ENCODE measurements at regions not wholly inside any gene's neighbourhood (a gene's known extent, or its start where the extent isn't known, plus 50 kb on each side); places are given as distances from the start of the nearest gene placed in this dataset.

DNA sequence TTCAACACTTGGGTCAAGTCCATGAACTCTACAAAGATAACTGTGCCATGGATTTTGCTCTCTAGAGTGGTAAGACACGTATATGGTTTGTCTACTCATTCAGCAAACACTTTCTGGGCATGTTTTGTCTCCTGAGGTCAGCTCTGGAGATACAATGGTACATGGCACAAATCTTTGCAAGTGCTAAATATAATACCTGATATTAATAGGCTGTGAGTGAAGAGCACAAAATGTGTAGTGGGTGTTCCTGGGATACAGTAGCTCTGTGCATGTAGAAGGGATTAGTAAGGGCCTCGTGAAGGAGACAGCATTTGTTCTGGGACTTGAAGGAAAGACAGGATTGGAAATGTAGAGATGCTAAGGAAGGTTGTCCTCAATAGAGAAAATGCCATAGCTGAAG, 360.9 kb downstream of the BCKDHB start:
- Mint-ChIP-seq H3K4me1 (ENCODE audit: low read depth) (no peaks in the 10 kb centered on the region), H3K27ac (no peak overlapping the region), H3K9me3 (no peaks in the 10 kb centered on the region), H3K27me3 (no peaks in the 10 kb centered on the region), H3K4me3 (no peak overlapping the region), H3K36me3 (ENCODE audit: low read depth) (no peaks in the 10 kb centered on the region)
- DNase-seq, result no peak

DNA sequence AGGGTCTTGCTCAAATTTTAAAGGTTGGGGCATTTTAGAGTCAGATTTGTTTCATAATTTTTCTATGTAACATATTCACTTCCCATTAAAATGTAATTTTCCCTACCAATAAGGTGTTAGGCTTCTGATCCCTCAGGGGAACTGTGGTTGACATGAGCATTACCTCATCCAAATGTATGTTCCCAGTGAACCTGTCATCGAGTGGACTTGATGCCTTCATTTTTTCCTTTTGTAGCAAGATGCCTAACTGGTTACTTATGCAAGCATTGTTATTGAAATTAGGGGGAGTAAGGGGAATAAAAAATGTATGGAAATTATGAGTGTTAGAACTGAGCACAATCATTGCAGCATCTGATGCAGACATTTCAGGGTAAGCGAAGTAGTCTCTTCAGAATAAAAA, 360.5 kb downstream of the BCKDHB start:
- Mint-ChIP-seq H3K4me1 (ENCODE audit: low read depth) (no peaks in the 10 kb centered on the region), H3K4me3 (no peak overlapping the region)

GRCh38 chr6:80465513-80465912, 359.0 kb downstream of the BCKDHB start:
- Mint-ChIP-seq H3K27ac (no peak overlapping the region), H3K9me3 (no peaks in the 10 kb centered on the region), H3K27me3 (no peaks in the 10 kb centered on the region), H3K4me1 (ENCODE audit: low read depth) (no peaks in the 10 kb centered on the region), H3K36me3 (ENCODE audit: low read depth) (no peaks in the 10 kb centered on the region), H3K4me3 (no peak overlapping the region)
- DNase-seq, result no peak

More for the DNA sequence above, 360.5 kb downstream of the BCKDHB start:
- Mint-ChIP-seq H3K27ac (no peak overlapping the region), H3K27me3 (no peaks in the 10 kb centered on the region), H3K36me3 (ENCODE audit: low read depth) (no peaks in the 10 kb centered on the region), H3K9me3 (no peaks in the 10 kb centered on the region)
- no peak for DNase-seq

- Mint-ChIP-seq H3K36me3 (ENCODE audit: low read depth) (no peaks in the 10 kb centered on the region), H3K4me1 (ENCODE audit: low read depth) (no peaks in the 10 kb centered on the region), H3K4me3 (no peak overlapping the region), H3K27me3 (no peaks in the 10 kb centered on the region), H3K9me3 (no peaks in the 10 kb centered on the region), H3K27ac (no peak overlapping the region)
- no peak for DNase-seq
Measured at GRCh38 chr6:80464901-80465300, 358.4 kb downstream of the BCKDHB start.

- Mint-ChIP-seq H3K9me3 (no peaks in the 10 kb centered on the region), H3K27me3 (no peaks in the 10 kb centered on the region), H3K27ac (no peak overlapping the region), H3K4me3 (no peak overlapping the region), H3K4me1 (ENCODE audit: low read depth) (no peaks in the 10 kb centered on the region), H3K36me3 (ENCODE audit: low read depth) (no peaks in the 10 kb centered on the region)
- no peak for DNase-seq
Measured at GRCh38 chr6:80463197-80463596, 356.7 kb downstream of the BCKDHB start.

DNA sequence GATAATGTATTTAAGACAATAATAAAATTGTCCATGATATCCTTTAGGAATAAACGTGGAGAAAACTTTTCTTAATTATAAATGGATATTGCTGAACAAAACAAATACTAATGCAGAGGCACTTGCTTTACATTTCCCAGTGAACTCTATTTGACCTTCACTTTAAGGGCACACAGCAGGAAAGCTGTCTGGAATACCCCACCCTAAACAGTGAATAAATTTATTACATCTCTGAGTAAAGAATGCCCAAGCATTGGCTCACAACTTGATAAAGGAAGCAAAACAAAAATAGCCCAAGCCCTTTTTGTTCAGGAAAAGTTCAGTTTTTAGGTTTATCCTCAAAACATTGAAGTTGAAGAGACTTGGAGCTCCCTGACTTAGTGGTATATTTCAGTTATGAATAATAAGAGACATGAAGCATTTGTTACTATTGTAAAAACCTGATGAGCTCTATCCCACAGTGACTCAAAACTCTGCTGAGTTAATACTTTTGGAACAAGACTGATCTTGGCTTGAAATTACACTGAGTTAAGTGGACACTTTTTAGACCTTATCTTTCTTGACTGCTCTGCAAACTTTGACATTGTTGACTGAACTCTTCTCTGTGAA, 353.9 kb downstream of the BCKDHB start:
- H3K4me3 Mint-ChIP-seq, result no peak overlapping the region
- no peaks in the 10 kb centered on the region for H3K27me3 Mint-ChIP-seq
- H3K27ac Mint-ChIP-seq, result no peak overlapping the region
- peaks cover under 1% of the 10 kb centered on the region for H3K4me1 Mint-ChIP-seq (ENCODE audit: low read depth)
- no peaks in the 10 kb centered on the region for H3K36me3 Mint-ChIP-seq (ENCODE audit: low read depth)
- no peaks in the 10 kb centered on the region for H3K9me3 Mint-ChIP-seq
- no peak for DNase-seq

DNA sequence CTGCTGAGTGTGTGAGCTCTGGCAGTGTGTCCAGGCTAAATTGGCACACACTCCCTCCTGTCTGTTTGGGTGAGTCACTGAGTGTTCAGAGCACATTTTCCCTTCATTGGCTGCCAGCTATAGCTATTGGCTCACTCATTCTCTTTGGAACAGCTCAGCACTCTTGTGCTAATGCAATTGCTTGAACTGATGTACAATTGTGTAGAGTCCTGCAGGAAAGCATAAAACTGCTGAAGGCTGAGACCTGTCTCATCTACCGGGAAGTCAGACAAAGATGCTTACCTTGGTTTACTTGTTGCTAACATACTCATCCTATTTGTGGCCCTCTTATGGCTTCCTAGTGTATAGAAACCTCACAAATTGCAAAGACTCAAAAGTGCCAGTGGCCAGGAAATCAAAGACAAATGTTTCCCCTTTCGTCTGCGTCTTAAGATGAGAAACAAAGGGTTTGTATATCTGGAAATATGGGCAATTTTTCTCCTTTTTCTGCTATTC, 351.0 kb downstream of the BCKDHB start:
- Mint-ChIP-seq H3K27me3 (no peaks in the 10 kb centered on the region), H3K4me3 (no peak overlapping the region), H3K9me3 (no peaks in the 10 kb centered on the region), H3K4me1 (ENCODE audit: low read depth) (peaks cover 13% of the 10 kb centered on the region), H3K27ac (no peak overlapping the region), H3K36me3 (ENCODE audit: low read depth) (no peaks in the 10 kb centered on the region)
- DNase-seq, result no peak

DNA sequence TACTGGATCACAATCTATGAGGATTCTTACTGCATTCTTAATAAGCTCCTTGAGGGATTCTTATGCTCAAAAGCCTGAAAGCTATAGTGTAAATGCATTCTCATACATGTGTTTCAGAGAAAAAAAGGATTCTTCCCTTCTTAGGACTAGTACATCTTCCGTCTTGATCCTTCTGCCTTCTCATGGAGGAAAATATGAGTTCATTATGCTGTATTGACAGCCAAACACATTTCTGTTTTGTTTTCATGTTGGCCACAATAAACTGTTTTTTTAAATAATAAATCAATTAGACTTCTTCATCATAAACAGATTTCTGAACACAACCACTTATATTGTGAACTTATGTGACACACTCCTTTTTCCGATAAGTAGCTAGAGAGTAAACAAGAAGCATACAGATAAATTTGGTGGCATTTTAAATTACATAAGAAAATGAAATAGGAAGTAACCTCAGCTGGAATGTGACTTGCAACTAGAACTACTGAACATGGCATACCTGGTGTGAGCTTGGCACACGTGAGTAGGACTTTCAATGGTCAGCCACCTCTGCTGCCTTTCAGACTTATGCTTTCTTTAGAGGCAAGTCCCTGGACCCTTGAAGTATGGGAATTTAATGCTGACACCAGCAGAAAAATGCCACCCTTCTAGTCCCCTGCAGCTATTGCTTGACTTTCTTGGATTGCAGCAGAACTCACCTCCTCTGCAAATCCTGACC, 350.4 kb downstream of the BCKDHB start:
- H3K36me3 Mint-ChIP-seq (ENCODE audit: low read depth), result no peaks in the 10 kb centered on the region
- H3K27ac Mint-ChIP-seq, result no peak overlapping the region
- no peak for DNase-seq
- H3K9me3 Mint-ChIP-seq, result no peaks in the 10 kb centered on the region
- H3K4me3 Mint-ChIP-seq, result no peak overlapping the region
- peaks cover 13% of the 10 kb centered on the region for H3K4me1 Mint-ChIP-seq (ENCODE audit: low read depth)
- H3K27me3 Mint-ChIP-seq, result no peaks in the 10 kb centered on the region

DNA sequence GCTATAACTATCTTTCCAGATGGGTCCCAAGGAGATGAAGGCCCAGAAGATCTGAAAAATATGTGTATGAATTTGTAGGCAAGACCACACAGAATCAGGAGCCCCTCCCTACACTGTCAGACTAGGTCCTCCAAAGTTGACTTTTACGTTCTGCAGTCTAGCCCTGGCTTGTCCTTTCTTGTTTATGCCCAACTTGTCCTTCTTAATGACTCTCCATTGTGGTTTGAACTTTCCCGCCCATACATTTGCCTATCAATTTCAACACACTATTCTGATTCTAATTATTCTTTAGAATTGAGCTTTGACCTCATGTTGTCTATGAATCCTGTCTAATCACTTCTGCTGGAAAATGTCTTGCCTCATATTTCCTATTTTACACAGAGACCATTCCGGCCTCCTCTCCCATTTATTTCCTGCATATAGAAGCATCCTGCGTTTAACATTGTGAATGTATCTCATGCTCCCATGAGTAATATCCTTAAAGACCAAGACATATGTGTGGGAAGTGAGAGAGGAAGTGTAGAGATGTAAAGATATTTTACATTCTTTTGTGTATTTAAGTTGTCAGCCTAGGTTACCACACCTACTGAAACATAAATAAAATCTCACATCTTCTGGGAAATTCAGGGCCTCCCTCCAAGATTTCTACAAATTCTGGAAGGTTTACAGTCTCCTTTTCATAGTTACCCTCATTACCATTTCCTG, 348.3 kb downstream of the BCKDHB start:
- Mint-ChIP-seq H3K4me1 (ENCODE audit: low read depth) (peaks cover 13% of the 10 kb centered on the region), H3K9me3 (no peaks in the 10 kb centered on the region), H3K36me3 (ENCODE audit: low read depth) (no peaks in the 10 kb centered on the region), H3K27me3 (no peaks in the 10 kb centered on the region), H3K4me3 (no peak overlapping the region), H3K27ac (peak overlapping the region; percentile 23)
- no peak for DNase-seq

DNA sequence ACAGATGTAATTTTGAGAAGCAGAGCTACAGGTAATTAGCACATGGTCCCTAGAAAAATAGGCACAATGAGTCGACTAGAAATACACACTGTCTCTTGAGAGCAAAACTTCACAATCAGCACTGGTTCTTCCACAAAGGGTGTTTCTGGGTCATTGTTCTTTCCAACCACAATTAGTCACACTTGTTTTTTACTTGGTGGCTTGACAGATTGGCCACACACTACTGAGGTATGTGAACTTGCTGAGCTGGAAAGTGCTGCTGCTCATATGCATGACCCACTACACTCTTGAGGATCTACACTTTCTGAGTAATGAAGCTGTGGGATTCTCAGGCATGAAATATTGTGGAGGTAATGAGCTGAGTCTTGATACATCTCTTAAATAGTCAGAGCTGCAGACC, 347.7 kb downstream of the BCKDHB start:
- no peaks in the 10 kb centered on the region for H3K36me3 Mint-ChIP-seq (ENCODE audit: low read depth)

DNA sequence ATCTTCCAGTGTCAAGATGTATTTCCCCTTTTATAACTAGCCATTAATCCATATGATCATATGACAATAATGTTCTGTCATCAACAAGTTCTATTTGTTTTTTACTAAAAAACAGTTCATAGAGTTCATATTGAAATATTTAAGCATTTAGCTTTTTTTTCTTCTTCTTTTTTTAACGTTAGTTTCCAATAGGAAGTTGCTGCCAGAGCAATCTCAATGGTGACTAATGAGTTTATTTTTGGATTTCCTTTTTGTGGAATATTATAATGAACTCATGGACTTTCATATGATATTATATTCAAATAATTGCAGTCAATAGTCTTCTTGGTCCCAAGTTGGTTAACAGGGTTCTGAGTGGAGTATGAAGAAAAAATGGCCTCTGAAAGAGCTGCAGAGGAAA, 343.3 kb downstream of the BCKDHB start:
- DNase-seq, result no peak
- no peak overlapping the region for H3K4me3 Mint-ChIP-seq
- no peaks in the 10 kb centered on the region for H3K9me3 Mint-ChIP-seq
- H3K27ac Mint-ChIP-seq, result no peak overlapping the region
- peaks cover 8% of the 10 kb centered on the region for H3K4me1 Mint-ChIP-seq (ENCODE audit: low read depth)
- H3K27me3 Mint-ChIP-seq, result no peaks in the 10 kb centered on the region
- H3K36me3 Mint-ChIP-seq (ENCODE audit: low read depth), result no peaks in the 10 kb centered on the region

More for the DNA sequence above, 347.7 kb downstream of the BCKDHB start:
- Mint-ChIP-seq H3K27me3 (no peaks in the 10 kb centered on the region), H3K4me1 (ENCODE audit: low read depth) (peaks cover 13% of the 10 kb centered on the region), H3K4me3 (no peak overlapping the region), H3K27ac (peak overlapping the region; percentile 23), H3K9me3 (no peaks in the 10 kb centered on the region)
- no peak for DNase-seq

- Mint-ChIP-seq H3K4me3 (no peak overlapping the region), H3K27ac (no peak overlapping the region), H3K9me3 (no peaks in the 10 kb centered on the region), H3K4me1 (ENCODE audit: low read depth) (no peaks in the 10 kb centered on the region), H3K36me3 (ENCODE audit: low read depth) (no peaks in the 10 kb centered on the region), H3K27me3 (no peaks in the 10 kb centered on the region)
- no peak for DNase-seq
Measured at GRCh38 chr6:80446454-80447045, 340.1 kb downstream of the BCKDHB start.

DNA sequence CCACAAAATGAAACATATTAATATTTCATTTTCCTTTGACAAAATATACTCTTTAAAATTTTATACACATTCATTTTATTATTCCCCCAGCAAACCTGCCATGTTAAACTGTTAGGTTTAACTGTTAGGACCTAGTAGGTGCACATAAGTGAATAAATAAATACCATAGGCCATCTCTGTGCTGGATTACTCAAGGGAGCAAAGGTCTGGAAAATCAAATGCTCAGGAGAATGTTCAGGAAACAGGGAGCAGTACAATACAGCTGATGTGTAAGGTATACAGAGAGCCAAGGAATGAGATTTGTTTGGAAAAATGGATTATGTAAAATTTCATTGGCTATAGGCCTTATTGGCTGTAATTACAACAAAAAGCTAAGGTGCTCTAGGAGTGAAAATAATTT, 339.3 kb downstream of the BCKDHB start:
- no peaks in the 10 kb centered on the region for H3K4me1 Mint-ChIP-seq (ENCODE audit: low read depth)
- H3K27me3 Mint-ChIP-seq, result no peaks in the 10 kb centered on the region
- H3K9me3 Mint-ChIP-seq, result no peaks in the 10 kb centered on the region
- no peak overlapping the region for H3K27ac Mint-ChIP-seq
- DNase-seq, result no peak
- H3K36me3 Mint-ChIP-seq (ENCODE audit: low read depth), result no peaks in the 10 kb centered on the region
- no peak overlapping the region for H3K4me3 Mint-ChIP-seq

GRCh38 chr6:80442366-80442765, 335.9 kb downstream of the BCKDHB start:
- Mint-ChIP-seq H3K4me3 (no peak overlapping the region), H3K27ac (no peak overlapping the region), H3K27me3 (no peaks in the 10 kb centered on the region), H3K9me3 (no peaks in the 10 kb centered on the region), H3K4me1 (ENCODE audit: low read depth) (no peaks in the 10 kb centered on the region), H3K36me3 (ENCODE audit: low read depth) (no peaks in the 10 kb centered on the region)
- no peak for DNase-seq

- Mint-ChIP-seq H3K9me3 (no peaks in the 10 kb centered on the region), H3K4me1 (ENCODE audit: low read depth) (no peaks in the 10 kb centered on the region), H3K27ac (no peak overlapping the region), H3K4me3 (no peak overlapping the region), H3K36me3 (ENCODE audit: low read depth) (no peaks in the 10 kb centered on the region), H3K27me3 (no peaks in the 10 kb centered on the region)
- no peak for DNase-seq
Measured at GRCh38 chr6:80441131-80441530, 334.7 kb downstream of the BCKDHB start.

Data from activated T-cell treated with anti-CD3 and anti-CD28 coated beads, Interleukin-2, amount 50 U/mL, for 24 hours (primary cell).